Right lung (tissue), 2 donors: ENCODE measurements at regions not wholly inside any gene's neighbourhood (a gene's known extent, or its start where the extent isn't known, plus 50 kb on each side); places are given as distances from the start of the nearest gene placed in this dataset.
"Not testable (repeated sequence)": the region's sequence is repeated elsewhere in the genome, so short reads cannot be mapped to it uniquely, and the experiment has no call there.

ENCODE experiments used
- DNase-seq, 2 donors: peaks; one replicate each; pipeline ENCODE4 v3.0.0-alpha.2; 2013

DNA sequence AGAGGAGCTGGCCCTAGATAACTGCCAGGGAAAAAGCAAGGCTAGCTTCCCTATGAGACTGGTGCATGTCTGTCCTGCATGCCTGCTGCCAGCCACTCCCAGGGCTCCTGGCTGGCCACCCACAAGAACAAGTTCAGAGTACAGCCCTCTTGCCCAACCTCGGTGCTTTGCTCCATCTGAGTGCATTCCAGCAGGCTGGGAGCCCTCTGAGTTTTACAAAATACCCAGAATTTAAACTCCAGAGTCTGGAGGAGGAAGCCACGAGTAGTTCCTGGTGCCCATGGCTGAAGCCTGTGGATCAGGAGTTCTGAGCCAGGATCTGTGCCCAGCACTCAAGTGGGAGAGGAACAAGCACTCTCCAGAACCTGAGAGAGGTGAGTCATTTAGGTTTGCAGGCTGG is 111.6 kb downstream of the MAGEE2 start:
- no peak for DNase-seq

DNA sequence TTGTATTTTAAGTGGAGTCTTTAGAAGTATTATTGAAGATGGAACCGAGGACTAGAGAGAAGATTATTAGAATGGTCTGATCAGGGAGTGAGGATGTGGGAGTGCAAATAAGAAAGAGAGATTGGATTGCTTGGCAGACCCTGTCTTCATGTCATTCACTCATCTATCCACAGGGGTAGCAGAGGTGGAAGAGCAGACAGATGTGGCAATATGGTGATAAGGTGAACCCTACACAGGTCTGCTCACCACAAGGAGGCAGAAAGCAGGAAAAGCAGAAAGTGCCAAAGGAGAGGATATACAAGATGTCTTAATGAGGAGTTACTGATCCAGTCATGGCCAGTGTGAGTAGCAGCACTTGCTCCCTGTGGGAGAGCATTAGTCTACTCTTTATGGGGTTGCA is 129.4 kb downstream of the MAGEE2 start:
- DNase-seq = no peak

DNA sequence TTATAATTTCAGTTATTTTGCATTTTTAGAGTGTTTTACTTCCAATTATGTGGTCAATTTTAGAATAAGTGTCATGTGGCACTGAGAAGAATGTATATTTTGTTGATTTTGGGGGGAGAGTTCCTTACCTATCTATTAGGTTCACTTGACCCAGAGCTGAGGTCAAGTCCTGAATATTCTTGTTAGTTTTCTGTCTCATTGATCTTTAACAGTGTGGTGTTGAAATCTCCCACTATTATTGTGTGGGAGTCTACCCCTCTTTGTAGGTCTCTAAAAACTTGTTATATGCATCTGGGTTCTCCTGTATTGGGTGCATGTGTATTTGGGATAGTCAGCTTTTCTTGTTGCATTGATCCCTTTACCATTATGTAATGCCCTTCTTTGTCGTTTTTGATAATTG is 127.0 kb upstream of the ZDHHC15 start:
- no peak for DNase-seq

DNA sequence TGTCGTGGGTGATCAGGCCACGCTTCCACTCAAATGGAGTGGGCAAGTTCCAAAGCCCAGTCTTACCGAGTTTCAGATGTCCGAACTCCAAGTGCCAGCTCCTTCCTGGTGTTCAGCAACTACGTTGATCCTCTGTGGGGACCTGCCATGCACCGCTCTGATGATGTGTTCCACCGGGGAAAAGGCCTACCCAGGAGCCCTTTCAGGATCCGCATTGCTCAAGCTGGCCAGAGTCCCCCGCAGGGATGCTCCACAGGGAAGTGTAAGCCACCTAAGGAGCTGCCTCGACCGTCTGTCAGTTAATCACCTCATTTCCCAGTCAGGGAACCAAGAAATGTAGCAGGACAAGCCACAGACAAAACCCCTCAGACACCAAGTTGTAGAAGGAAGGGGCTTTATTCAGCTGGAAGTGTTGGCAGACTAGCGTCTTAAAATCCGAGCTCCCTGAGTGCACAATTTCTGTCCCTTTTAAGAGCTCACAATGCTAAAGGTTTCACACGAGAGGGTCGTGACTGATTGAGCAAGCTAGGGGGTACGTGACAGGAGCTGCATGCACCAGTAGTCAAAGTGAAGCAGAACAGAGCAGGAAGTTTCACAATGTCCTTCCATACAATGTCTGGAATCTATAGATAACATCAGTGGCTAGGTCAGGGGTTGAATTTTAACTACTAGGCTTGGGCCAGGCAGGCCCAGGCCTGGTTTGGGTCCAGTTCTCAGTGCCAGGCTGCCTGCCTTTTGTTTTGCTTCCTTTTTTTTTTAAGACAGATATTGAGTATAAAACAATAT is 126.2 kb upstream of the ZDHHC15 start:
- DNase-seq = no peak

DNA sequence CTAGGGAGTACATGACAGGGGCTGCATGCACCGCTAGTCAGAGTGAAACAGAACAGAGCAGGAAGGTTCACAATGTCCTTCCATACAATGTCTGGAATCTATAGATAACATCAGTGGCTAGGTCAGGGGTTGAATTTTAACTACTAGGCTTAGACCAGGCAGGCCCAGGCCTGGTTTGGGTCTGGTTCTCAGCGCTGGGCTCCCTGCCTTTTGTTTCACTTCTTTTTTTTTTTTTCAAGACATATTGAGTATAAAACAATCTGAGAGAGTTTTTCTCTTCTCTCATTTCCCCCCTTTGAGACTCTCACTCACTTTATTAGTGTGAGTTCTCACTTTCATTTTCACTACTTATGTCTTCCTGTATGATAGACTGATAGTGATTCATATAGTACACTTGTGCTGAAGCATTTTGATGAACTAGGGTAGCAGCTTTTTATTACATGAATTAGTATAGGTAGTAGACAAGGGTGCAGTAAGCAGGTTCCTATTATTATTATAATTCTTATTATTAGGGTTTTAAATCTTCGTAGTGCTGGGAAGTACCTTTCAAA is 120.0 kb upstream of the ZDHHC15 start:
- DNase-seq = no peak

DNA sequence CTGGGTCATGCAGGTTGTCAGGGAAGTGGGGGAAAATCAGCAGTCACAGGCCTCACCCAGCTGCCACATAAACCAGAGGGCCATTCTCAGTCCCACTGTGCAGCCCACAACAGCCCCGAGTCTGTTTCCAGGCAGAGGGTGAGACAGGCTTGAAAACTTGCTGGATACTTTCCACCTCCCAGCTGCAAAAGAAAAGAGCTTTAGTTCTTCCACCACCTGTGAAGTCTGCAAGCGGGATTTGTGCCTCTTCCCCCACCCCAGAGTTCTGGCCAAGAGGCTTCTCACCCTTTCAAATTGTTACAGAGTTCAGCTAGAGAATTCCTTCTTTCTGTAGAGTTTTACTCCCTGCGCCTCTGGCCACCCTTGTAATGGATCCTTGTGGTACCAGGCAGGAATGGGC is 115.5 kb upstream of the ZDHHC15 start:
- no peak for DNase-seq

DNA sequence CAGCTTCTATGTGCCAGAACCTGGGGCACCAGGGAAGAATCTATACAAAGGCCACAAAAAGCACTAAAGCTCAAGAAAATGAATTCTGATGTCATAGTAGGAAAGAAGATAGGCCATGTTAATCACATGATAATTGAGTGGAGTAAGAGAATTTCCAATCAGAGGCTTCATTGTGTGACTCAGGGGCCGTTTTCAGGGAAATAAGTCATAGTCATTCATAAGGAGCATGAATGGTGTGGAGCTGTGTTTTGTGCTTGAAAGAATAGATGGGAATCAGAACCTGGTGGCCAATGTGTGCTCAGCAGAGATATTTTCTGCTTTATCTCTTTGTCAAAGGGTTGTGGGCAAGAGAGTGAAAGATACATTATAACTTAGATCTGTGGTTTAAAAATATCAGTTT is 102.4 kb upstream of the ZDHHC15 start:
- DNase-seq = no peak

DNA sequence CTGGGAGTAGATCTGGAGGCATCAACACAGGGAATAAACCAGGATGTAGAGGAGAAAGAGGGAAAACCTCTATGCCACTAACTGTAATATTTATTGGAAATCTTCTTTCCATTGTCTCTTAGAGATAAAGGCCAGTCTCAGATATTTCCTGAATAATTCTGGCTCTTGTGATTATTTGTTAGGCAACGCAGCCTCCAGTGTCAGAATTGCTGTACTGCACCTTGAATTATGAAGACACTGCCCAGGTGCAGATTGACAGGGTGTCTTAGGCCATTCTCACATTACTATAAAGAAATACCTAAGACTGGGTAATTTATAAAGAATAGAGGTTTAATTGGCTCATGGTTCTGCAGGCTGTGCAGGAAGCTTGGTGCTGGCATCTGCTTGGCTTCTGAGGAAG is 100.7 kb upstream of the ZDHHC15 start:
- no peak for DNase-seq

DNA sequence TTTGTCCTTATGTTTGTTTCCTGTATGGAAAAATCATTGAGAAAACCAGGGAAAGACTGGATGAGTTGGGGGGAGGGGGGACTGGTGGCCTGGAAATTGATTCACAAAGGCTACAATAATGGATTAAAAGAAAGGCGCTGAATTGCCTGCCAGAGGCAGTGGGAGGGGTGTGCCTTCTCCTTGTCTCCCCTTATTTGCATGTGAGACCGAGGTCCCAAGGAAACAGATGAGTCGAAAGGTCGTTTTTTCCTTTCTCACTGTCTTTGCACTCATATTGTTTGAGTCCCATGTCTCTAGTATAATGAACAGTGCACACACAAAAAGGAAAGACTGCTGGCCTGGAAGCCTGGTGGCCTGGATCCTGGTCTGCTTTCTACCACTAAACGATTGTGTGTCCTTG is 86.6 kb upstream of the ZDHHC15 start:
- DNase-seq = no peak

DNA sequence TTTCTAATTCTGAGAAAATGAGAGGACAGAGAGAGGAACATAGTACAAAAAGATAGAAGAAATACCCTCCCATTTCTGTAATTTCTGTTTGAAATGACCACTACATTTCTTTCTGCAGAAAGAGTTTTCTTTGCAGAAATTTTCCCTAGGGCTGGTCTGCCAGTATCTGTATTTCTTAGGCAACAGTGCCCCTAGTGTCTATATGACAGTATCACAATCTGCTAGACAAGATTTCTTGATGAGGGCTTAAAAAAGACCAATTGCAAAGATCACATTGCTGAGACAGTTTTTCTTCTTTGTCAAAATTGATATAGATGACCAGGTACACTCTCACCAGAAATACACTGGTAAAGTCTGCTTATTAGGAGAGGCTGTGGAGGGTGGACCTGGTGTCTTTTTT is 81.0 kb upstream of the ZDHHC15 start:
- DNase-seq = peak in 1 of 2 donors; percentile 18

DNA sequence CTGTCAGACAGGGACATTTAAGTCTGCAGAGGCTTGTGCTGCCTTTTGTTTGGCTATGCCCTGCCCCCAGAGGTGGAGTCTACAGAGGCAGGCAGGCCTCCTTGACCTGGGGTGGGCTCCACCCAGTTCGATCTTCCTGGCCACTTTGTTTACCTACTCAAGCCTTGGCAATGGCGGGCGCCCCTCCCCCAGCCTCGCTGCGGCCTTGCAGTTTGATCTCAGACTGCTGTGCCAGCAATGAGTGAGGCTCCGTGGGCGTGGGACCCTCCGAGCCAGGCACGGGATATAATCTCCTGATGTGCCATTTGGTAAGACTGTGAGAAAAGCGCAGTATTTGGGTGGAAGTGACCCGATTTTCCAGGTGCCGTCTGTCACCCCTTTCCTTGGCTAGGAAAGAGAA is 79.2 kb upstream of the ZDHHC15 start:
- not testable (repeated sequence) for DNase-seq

DNA sequence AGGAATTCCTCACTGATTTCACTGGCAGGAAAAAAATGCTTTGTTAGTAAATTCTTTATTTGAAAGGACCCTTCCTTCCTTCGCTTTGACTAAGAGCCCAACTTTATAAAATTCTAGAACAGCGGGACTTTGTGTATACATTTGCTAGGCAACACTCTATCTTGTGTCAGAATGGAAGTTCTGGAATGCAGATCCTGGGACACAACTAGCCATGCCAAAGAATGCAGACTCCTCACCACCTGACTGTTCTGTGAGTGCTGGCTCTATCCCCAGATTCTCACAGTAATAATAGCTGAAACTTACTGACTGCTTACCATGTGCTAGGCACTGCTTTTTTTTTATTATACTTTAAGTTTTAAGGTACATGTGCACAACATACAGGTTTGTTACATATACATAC is 73.3 kb upstream of the ZDHHC15 start:
- no peak for DNase-seq

DNA sequence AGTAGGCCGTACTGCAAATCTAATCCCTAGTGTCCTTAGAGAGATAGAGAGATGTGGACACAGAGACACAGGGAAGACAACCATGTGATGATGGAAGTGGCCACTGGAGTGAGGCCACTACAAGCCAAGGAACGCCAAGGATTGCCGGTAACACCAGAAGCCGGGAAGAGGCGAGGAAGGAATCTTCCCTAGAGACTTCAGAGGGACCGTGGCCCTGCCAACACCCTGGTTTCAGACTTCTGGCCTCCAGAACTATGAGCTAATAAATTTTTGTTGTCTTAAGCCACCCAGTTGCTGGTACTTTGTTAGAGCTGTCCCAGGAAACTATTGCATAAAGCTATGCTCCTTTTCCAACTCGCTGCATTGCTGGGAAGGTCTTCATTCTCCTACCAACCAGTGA is 70.3 kb upstream of the ZDHHC15 start:
- not testable (repeated sequence) for DNase-seq

DNA sequence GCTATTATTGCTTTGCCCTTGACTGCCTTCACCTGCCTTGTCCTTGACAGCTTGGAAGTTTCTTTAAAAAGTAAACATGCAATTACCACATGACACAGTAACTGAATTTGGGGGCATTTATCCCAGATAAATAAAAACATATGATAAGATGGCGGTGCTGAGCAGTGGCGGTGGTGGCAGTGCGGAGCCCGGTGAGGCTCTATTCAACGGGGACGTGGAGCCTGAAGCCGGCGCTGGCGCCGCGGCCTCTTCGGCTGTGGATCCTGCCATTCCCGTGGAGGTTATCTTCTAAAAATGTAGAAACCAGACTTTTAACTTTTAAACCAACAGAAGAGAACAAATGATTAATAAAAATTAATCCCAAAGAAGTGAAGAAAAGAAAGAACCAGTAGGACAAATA is 59.7 kb upstream of the ZDHHC15 start:
- no peak for DNase-seq
